ENCODE measurements at regions not wholly inside any gene's neighbourhood (a gene's known extent, or its start where the extent isn't known, plus 50 kb on each side); places are given as distances from the start of the nearest gene placed in this dataset.

DNA sequence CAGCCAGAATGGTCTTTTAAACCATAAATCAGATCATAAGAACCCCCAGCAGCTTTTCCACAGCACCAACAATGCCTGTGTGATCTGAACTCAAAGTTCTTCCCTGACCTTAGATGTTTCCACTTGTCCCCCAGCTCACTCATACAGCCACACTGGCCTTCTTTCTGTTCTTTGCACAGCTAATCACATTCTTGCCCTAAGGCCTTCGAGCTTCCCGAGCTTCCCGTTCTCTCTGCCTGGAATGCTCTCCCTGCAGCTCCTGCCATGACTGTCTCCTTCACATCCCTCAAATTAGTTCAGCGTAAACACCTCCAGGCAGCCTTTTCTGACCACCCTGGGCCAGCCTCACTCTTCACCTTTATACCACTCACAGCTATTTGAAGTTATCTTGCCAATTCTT is 166.8 kb upstream of the NFE2L3 start:
- TF ChIP-seq CTCF (IDR thresholded peaks at IDR 0.05) (no peak), POLR2A (IDR thresholded peaks at IDR 0.05; ENCODE audit: low read depth) (no peak), POLR2AphosphoS5 (IDR thresholded peaks at IDR 0.05) (no peak), EP300 (IDR thresholded peaks at IDR 0.05) (no peak)
